HG02943 (cell line): ENCODE measurements at regions not wholly inside any gene's neighbourhood (a gene's known extent, or its start where the extent isn't known, plus 50 kb on each side); places are given as distances from the start of the nearest gene placed in this dataset.

Experiments
- ATAC-seq: cut with Tn5 transposase; IDR thresholded peaks from one replicate; pipeline ENCODE4 v1.9.1; 2021; ENCODE audit warnings: mild to moderate bottlenecking, low read depth, moderate library complexity; ENCODE audit not compliant: unreplicated experiment

DNA sequence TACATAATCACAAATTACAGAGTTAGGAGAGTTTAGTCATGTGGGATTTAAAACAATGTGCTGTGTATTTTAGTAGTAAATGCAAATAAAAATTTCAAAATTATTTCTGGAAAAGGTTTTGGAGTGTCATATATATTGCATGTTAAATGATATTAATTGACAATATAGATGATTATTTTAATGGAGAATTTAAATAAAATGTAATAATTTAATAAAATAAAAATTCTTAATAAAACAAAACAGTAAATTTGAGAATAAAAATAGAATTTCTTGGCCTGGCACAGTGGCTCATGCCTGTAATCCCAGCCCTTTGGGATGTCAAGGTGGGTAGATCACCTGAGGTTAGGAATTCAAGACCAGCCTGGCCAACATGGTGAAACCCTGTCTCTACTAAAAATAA, 1442.8 kb upstream of the ALCAM start:
- no peak for ATAC-seq

DNA sequence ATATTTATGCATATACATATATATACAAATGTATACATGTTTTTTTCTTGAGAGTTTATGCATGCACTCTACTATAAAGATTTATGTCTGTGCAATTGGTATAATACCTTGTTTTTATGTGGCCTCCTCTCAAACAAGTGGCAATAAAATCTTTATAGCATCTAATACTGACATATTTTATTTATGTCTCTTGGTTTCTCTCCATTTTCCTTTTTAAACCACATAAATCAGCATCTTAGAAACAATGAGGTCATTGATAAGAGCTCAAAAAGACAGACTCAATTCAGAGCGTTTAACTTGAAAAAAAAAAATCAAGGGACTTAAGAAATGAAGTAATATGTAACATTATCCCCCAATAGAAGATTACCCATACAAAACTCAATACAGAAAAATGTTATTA, 1442.2 kb upstream of the ALCAM start:
- ATAC-seq, result no peak

DNA sequence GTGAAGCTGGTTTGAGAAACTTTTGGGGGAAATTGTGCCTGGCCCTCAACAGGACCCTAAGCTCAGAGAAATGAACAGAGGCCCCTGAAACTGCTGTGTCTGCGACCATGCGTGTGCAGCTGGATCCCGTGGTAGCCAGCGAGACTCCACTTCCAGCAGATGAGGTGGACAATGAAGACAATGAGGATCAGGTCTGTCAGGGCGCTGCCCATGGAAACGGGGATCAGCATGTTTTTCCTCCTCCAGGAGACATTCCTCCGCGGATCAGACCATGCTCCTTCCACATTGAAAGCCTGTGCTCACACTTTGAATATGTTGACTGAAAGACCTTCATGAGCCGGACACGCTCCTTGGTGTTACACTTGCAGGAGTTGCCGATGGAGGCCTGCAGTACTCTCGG, 1439.8 kb upstream of the ALCAM start:
- no peak for ATAC-seq

DNA sequence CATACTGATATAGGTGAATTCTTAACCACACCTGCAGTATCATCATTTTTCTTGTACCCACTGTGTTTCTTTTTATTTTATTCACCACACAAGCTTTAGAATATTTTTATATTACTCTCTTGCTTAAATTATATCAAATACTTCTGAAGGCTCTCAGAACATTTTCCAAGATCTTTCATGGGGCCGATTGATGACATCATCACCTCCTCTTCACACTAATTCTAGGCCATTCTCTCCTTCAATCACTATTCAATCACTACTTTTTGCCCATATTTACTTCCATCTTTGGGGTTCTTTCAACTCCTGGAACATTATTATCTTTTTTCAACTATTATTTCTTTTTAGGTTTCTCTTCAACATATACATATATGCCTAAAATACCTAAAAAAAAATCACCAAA, 1438.8 kb upstream of the ALCAM start:
- no peak for ATAC-seq

DNA sequence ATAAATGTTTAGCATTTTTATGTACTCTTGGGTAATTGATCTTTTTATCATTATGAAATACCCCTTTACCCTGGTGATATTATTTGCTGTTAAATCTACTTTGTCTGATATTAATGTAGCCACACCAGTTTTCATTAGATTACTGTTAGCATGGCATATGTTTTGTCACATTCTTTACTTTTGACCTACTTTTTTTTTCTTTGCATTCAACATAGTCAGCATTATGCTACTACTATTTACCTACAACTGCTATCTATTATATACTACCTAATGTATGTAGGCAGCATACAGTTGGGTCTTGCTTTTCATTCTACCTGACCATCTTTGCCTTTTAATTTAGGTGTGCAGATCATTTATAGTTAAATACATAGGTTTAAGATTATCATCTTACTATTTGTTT, 1429.6 kb upstream of the ALCAM start:
- no peak for ATAC-seq

DNA sequence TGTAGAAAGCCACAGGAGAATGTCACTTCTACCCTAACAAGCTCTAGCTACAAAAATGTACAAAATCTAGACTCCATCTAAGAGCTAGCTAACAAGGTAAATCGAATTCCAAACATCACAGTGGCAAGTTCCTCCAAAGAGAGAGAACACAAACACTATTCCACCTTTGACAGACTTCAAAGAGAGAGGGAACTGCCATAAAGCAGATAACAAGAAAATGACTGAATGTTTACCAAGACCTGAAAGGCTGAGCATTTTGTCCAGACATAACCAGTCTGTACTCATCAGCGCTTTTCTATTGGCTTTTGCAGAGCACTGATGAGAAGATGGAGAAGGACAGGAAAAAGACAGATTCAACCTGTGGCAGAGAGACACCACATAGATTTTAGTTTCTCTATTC, 1419.6 kb upstream of the ALCAM start:
- no peak for ATAC-seq

DNA sequence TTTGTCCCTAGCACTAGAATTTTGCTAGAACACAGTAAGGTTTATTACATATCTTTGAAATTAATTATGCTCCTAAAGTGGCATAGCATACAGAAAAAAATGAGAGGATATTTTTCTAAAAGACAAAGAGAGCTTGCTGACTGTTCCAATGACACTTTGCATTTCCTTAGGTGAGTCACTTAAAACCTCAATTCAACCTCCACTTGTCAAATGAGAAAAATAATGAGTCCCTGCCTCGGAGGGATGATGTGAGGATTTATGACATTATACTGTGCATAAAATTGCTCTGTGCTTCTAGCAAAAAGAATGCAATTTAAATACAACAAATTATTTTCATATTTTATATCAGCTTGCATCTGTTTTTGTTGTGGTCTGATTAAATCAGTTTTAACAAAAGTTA, 1417.0 kb upstream of the ALCAM start:
- ATAC-seq, result no peak

DNA sequence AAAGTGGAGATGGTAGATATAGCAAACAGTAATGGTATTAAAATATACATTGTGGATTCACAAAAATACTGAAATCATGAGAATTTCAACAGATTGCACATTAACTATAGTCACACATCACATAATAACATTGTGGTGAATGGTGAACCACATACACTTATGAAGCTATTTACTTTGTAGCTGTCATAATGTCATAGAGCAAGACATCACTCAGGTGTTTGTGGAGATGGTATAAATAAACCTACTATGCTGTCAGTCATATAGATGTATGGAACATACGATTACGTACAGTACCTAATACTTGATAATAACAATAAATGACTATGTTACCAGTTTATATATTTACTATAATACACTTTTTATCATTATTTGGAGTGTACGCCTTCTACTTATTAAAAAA, 1416.0 kb upstream of the ALCAM start:
- no peak for ATAC-seq

DNA sequence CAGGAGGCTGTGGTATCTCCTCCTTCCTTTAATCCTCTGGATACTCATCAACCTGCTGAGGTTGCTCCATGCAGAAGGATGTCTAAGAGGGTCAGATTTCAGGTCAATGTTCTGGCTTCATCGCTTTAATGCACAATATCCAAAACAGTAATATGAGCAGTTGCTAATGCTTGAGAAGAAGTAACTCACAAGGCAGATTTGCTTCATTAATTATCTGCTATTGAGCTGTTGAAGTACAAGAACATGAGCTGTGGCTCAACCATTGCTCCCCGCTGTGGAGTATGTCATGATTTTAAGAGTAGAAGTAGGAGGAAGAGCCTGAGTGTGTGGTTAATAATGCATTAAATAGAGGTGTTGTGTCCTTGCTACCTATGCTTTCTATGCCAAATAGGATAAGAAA, 1412.9 kb upstream of the ALCAM start:
- no peak for ATAC-seq

DNA sequence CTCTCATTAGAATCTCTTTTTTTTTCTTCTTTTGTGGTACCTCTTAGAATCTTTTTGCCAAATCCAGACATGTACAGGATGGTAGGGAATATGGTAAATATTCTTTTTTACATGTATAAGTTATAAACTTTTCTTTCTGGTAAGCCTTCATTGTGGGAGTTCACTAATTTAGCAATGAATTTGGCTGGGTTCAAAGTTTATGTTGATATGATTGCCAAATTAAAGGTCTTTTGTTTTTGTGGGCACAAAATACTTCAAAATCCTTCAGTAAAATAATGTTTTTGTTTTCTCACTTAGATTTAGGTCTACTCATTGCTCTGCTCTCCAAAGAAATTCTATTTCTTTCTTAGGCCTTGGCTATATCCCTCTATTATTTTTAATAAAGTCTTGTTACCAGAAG, 1405.9 kb upstream of the ALCAM start:
- ATAC-seq, result no peak

DNA sequence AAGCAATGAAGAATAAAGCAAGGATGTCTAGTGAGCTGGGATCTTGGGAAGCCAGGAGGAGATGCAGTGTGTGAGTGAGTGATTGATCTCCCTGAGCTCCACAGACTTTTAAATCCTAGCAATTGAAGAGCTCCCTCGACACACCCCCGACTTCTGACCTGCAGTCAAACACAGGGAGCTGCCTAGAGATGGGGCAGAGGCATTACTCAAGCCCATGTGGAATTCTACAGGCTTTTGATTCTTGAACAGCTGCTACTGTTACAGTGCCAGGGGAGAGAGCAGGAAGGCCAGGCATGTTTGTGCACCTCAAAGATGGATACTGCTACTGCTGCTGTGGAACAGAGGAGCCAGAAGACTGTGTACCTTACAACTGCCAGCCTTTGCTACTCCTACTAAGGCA, 1403.1 kb upstream of the ALCAM start:
- ATAC-seq, result no peak

DNA sequence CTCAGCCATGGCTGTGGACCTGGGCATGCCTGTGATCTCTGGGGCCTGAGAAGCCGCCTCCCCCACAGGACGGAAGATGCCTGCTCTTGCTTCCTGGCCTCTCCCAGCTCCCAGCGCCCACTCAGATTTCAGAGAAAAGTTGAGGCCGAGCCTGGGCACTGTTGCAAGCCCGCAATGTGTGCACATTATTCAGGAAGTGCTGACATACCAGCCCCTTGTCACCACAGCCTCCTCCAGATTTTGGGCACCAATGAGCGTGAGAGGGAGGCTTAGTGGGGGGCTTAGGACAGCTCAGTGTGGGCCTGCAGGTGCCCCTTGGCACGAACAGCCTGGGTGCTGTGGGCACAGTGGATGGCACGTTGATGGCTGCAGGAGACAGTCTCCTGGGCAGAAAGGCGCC, 1400.9 kb upstream of the ALCAM start:
- no peak for ATAC-seq

DNA sequence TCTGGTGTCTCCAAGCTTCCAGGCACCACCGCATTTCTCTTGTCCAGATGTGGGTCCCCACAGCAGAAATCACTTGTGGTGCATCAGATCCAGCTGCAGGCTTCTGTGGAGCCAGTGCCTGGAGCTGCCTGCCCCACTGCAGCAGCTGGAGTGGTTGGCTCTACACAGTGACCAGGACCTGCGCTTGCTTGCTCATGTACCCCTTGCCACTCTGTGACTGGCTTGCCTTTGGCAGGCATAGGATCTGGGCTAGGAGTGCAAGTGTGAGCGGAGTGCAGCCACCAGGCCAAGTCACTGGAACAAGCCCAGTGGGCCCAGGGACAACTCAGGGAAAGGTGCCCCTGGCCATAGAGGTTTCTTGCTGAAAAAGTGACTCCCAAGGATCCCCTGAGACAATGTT, 1400.0 kb upstream of the ALCAM start:
- ATAC-seq, result no peak

DNA sequence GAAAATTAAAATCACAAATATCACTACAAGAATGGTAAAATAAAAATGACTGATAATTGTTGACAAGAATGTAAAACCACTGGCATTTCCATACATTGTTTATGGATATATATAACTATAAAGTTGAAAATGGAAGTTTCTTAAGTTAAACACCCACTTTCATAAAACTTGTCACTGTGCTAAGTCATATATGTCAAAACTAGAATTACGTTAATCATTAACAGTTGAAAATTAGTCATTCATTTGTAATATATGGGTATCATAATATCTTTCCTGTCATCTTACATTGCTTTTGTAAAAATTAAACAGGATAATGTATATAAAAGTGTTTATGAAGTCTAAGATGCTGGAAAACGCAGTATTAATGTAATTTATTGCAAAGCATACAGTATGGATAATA, 1398.6 kb upstream of the ALCAM start:
- peak; percentile 66 for ATAC-seq

DNA sequence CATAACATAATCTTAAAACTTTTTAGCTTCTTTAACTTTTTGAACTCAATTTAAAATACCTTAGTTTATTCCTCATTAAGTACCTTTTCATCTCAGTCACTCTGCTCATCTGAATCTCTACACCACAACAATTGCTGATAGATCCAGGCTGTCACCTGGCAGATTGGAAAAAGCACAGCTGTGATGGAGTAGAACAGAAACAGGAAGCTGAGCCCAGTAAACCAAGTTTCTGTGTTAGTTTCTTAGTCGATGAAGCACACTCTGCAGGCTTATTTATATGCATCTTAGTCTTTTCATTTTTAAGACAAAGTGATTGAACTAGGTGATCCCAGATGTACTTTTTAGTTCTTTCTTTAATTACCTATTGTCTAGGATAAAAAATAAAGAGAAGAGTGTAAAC, 1398.0 kb upstream of the ALCAM start:
- ATAC-seq, result peak; percentile 89

DNA sequence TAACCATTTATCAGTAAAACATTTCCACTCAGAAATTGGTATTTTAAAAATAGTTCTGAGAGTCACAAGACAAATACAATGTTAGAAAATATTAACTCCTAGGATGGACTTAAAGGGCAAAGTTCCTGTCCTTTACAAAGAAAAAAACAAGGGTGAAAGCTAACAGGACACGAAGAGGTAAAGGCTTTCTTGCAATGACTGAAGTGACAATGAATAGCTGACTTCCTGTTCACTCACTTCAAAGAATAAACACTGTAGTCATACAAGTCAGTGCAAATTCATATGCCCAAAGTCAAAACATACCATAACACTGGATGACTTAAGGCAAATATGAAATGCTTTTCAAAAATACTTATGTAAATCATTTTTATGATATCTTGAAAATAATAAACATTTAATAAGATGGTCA, 1389.8 kb upstream of the ALCAM start:
- ATAC-seq, result peak; percentile 92

DNA sequence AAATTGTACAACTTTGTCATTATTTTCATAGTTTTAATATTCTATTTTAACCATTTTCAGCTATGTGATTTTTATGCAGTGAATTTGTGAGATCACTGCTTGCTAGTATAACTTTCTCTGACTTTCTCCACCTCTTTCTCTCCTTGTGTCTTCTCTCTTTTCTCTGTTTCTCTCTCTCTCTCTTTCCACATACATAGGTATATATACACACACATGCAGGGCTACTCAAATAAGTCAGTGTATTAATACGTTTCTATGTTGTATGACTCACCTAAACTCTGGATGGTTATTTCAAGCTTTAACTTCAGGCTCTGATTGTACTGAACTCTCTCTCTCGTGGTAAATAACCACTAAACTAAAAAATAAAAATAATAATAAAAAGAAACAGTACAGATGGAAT, 1389.3 kb upstream of the ALCAM start:
- ATAC-seq, result no peak

DNA sequence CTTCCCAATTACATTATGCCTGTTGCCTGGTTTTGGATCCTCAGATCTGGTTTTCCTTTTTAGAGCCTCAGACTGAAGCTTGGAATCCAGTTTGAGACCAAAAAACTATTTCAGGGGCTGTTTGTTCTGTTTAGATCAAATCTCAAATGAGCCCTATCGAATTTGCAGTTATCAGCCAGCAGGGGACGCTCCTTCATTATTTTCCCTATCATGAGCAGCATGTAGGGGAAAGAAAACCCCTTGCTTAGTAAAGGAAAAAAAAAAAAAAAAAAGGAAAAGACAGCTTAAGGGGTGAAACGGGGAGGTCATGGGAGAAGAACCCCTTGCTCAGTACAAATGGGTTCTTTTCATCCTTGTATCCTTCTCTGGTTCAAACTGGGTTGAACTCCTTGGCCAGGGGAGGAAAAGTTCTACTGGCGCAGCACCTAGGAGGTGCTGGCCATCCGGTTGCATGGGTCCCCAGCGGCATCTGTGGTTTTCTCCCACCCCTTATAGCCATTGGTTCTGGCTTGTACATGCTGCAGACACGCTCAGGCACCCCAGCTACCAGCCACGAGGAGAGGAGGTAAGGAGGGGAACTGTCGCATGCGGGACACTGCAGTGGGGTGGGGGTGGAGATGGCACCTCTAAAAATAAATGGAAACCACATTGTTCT, 1375.1 kb upstream of the ALCAM start:
- no peak for ATAC-seq

DNA sequence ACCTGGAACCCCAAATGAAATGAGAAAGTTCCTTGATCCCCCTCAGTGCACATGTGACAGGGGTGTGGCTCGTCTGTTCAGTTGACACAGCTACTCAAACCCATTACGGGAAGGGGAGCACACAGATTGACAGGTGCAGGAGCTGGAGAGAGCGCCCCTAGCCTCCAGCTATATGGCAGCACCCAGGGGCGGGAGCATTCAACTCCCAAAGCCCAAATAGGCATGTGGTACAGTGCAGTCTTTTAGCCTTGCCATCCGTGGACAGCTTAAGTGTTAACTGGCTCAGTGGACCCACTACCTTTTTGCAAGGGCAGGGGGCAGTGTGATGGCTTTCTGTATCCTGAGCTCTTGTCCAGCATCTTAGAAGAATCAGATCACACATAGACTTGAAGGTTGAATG, 1374.2 kb upstream of the ALCAM start:
- ATAC-seq, result no peak

DNA sequence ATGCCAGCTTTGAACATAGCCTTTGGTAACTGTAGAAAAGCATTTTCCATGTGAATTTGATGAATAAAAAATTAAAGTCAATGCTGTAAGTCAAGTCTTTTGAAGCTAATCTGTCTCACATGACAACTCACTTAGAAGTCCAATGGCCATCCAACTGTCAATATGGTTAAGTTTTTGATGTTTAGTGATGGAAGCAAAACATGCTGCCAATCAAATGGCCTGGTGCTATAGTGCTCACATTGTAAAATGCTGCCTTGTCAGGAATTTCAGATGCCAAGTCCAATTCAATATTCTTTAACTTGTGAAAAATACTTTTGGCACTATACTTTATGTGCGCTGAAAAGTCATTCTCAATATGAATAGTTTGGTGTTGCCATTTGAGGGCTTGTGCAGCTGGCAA, 1361.8 kb upstream of the ALCAM start:
- no peak for ATAC-seq

DNA sequence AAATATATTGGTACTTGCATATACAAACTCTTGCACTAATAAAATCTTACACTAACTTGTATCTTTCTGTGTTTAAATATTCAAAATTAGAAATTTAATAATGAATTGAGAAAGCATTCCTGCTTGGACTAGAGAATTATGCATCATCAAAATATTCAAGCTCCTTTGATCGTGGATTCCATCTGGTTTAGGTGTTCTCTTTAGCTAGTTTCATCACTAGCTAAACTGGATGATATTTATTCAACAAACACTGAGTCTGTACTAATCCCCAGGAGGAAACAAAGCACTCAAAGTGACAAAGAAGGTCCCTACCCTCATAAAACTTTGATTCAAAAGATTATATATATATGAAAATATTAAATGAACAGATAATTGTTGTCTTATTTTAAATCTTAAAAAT, 1360.9 kb upstream of the ALCAM start:
- no peak for ATAC-seq

DNA sequence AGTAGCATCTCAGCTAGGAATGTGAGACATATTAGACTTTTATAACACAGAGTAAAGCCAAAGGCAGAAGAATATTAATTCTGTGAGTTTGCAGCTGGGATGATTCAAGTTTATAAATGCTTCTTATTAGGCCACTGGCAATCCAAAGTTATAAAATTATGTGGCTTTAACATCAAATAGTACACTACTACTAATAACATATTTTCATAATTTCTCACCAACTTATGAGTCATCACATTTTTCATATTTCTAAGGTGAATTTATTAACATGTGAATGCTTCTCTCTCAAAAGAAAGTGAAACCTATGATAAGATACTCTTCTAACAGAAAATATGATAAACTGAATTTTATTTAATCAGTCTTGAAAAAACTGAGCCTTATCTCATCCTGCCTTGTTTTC, 1348.2 kb upstream of the ALCAM start:
- no peak for ATAC-seq

DNA sequence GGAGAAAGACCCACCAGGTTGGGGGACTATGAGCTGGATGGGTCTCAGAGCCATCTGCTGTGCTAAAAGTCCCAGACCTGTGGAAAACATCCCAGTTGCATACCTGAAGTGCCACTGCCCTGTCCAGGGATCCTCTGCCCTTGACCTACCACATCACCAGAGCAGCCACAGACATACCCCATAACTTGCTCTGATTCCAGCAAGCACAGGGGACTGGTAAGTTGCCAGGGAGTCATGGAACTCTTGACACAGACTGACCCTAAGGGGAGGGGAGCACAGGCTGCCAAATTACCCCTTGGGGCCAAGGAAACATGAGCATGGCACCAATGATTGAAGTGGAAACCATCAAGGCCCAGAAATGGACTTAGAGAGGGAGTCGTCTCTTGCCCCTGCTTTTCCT, 1335.1 kb upstream of the ALCAM start:
- ATAC-seq, result no peak
